A673 (cell line): ENCODE measurements at regions not wholly inside any gene's neighbourhood (a gene's known extent, or its start where the extent isn't known, plus 50 kb on each side); places are given as distances from the start of the nearest gene placed in this dataset.
"Not testable (repeated sequence)": the region's sequence is repeated elsewhere in the genome, so short reads cannot be mapped to it uniquely, and the experiment has no call there.

Source experiments
- BruUV-seq: library from RNA; stranded (reverse); fragments of 400-500 nt; replicated peaks from 2 replicates; lab custom pipeline; 2021; lab: Mats Ljungman, UMichigan
- CTCF ChIA-PET: fragments of 300-600 bp; sonication (Branson Sonifier 250); formaldehyde crosslinking; loops from one replicate; lab custom pipeline; 2022; ENCODE audit warnings: antibody characterized with exemption; lab: Charles Lee
- POLR2A ChIA-PET: fragments of 300-600 bp; sonication (Branson Sonifier 250); formaldehyde crosslinking; loops from one replicate; lab custom pipeline; 2022; ENCODE audit warnings: antibody characterized with exemption; ENCODE audit not compliant: low non-redundant PET; lab: Charles Lee
- DNase-seq: peaks from one replicate; pipeline ENCODE4 v3.0.0-alpha.2; 2015; ENCODE audit warnings: low spot score
- H3K27ac ChIP-seq: fragments of 200-600 bp; sonication (generic); 2 replicates; pipeline ENCODE4 v1.5.1; 2016; ENCODE audit warnings: mixed run types, low read depth, mild to moderate bottlenecking, mixed read lengths, antibody characterized with exemption, low read length; ENCODE audit not compliant: poor library complexity, severe bottlenecking
- H3K27me3 ChIP-seq: fragments of 200-600 bp; sonication (generic); replicated peaks from 2 replicates; pipeline ENCODE4 v1.6.1; 2017; ENCODE audit warnings: mixed run types, low read depth, mild to moderate bottlenecking, mixed read lengths, antibody characterized with exemption, low read length; ENCODE audit not compliant: insufficient read depth, poor library complexity
- H3K36me3 ChIP-seq: fragments of 200-600 bp; sonication (generic); 2 replicates; pipeline ENCODE4 v1.6.1; 2016; ENCODE audit warnings: mixed run types, mild to moderate bottlenecking, mixed read lengths, antibody characterized with exemption, low read length; ENCODE audit not compliant: insufficient read depth, poor library complexity, severe bottlenecking
- H3K4me1 ChIP-seq: fragments of 200-600 bp; sonication (generic); 2 replicates; pipeline ENCODE4 v1.6.1; 2017; ENCODE audit warnings: mixed run types, mild to moderate bottlenecking, mixed read lengths, antibody characterized with exemption, low read length; ENCODE audit not compliant: insufficient read depth, poor library complexity, severe bottlenecking
- H3K4me3 ChIP-seq: fragments of 200-600 bp; sonication (generic); 2 replicates; pipeline ENCODE4 v1.5.1; 2016; ENCODE audit warnings: low read depth, mixed run types, mild to moderate bottlenecking, mixed read lengths, low read length; ENCODE audit not compliant: poor library complexity, severe bottlenecking
- H3K9me3 ChIP-seq: fragments of 200-600 bp; sonication (generic); 2 replicates; pipeline ENCODE4 v1.6.1; 2016; ENCODE audit warnings: mixed run types, low read depth, mild to moderate bottlenecking, mixed read lengths, antibody characterized with exemption, low read length; ENCODE audit not compliant: poor library complexity, severe bottlenecking
- CTCF ChIP-seq: fragments of 300-800, 200-600 bp; sonication (generic); conservative IDR thresholded peaks from 2 replicates; pipeline ENCODE4 v1.5.1; 2017; ENCODE audit warnings: low read depth, mild to moderate bottlenecking, antibody characterized with exemption, low read length, moderate library complexity, mixed read lengths
- EZH2 ChIP-seq: fragments of 200-600 bp; sonication (generic); IDR thresholded peaks from 2 replicates; pipeline ENCODE4 v1.6.1; 2017; ENCODE audit warnings: borderline replicate concordance, low read depth, mild to moderate bottlenecking, mixed read lengths, antibody characterized with exemption, low read length; ENCODE audit not compliant: poor library complexity, severe bottlenecking
- intact Hi-C: fragments of 100-400 bp; cut with micrococcal nuclease; formaldehyde crosslinking; loops from one replicate; pipeline ENCODE4 v1.10.0; 2022; ENCODE audit not compliant: unreplicated experiment

GRCh38 chr7:47180516-47180826, 401.4 kb downstream of the TNS3 start:
- TF ChIP-seq CTCF: 0 out of 2 replicates have a peak, but pooled peaks have one; percentile 8
- TF ChIP-seq EZH2: no peak
- no TSS peak for BruUV-seq
- intact Hi-C loops: loop anchor here (1.0 to 2.0 kb wide), 2 partner anchors 1258 to 1263 kb away; no protein-coding TSS in a partner anchor
- POLR2A ChIA-PET: no interaction called here
- Histone ChIP-seq H3K9me3 (no peaks in the 10 kb centered on the region), H3K27me3 (peaks cover 10% of the 10 kb centered on the region), H3K36me3 (no peaks in the 10 kb centered on the region), H3K27ac (no peak overlapping the region), H3K4me3 (no peak overlapping the region), H3K4me1 (no peaks in the 10 kb centered on the region)
- no peak for DNase-seq
- CTCF ChIA-PET: interaction anchor here (0.6 kb wide), 1 partner anchor 268 kb away, joined by 5 read pairs; no protein-coding TSS in a partner anchor

- DNase-seq: peak; percentile 55
- BruUV-seq: no TSS peak
- Histone ChIP-seq H3K4me1 (no peaks in the 10 kb centered on the region), H3K27ac (no peak overlapping the region), H3K36me3 (no peaks in the 10 kb centered on the region), H3K27me3 (peaks cover 10% of the 10 kb centered on the region), H3K4me3 (no peak overlapping the region), H3K9me3 (no peaks in the 10 kb centered on the region)
- ChIA-PET POLR2A (no interaction called here), CTCF (no interaction called here)
- intact Hi-C loops: loop anchor here (1.0 to 2.0 kb wide), 2 partner anchors 1257 to 1263 kb away; no protein-coding TSS in a partner anchor
- peak; percentile 73 for TF ChIP-seq CTCF
- TF ChIP-seq EZH2: no peak
Observed at GRCh38 chr7:47179812-47180515, 401.9 kb downstream of the TNS3 start.

GRCh38 chr7:47172602-47173539, 409.0 kb downstream of the TNS3 start:
- intact Hi-C loops, H3K9me3 ChIP-seq, H3K4me3 ChIP-seq, H3K27ac ChIP-seq, BruUV-seq, H3K36me3 ChIP-seq, H3K4me1 ChIP-seq, POLR2A ChIA-PET, CTCF ChIA-PET, H3K27me3 ChIP-seq, DNase-seq: not testable (repeated sequence)
